HepG2 (cell line): ENCODE measurements at regions not wholly inside any gene's neighbourhood (a gene's known extent, or its start where the extent isn't known, plus 50 kb on each side); places are given as distances from the start of the nearest gene placed in this dataset.

Experiments
- ATAC-seq: fragments of 200-7000 bp; cut with Tn5 transposase; 3 replicates; pipeline ENCODE4 v1.9.1; 2020; ENCODE audit warnings: mild to moderate bottlenecking, moderate library complexity
- BruUV-seq: library from RNA; stranded (reverse); fragments of 400-500 nt; replicated peaks from 2 replicates; lab custom pipeline; 2021; lab: Mats Ljungman, UMichigan
- CTCF ChIA-PET: fragments of 300-600 bp; formaldehyde crosslinking; extraction: SDS; loops from one replicate; lab custom pipeline; 2021; ENCODE audit warnings: low total read pairs, inconsistent platforms, low intra/inter-chr PET ratio; lab: Yijun Ruan, JAX
- POLR2A ChIA-PET: fragments of 350-600 bp; sonication (Branson Sonifier 250); formaldehyde crosslinking; loops from one replicate; lab custom pipeline; 2020; ENCODE audit warnings: antibody characterized with exemption, inconsistent platforms; lab: Yijun Ruan, JAX
- DNase-seq: peaks from one replicate; pipeline ENCODE4 v3.0.0-alpha.2; 2015; ENCODE audit warnings: low spot score
- FAIRE-seq: peaks from 3 replicates; lab custom pipeline; 2011; peaks lifted over from hg19 to GRCh38; lab: Jason Lieb, UNC
- H2AFZ ChIP-seq: one replicate; pipeline ENCODE4 v1.6.1; 2011; ENCODE audit warnings: low read length, inconsistent platforms
- H3K27ac ChIP-seq: fragments of 300-600 bp; 3 replicates; pipeline ENCODE4 v1.8.0; 2011; ENCODE audit warnings: mixed run types, mild to moderate bottlenecking, mixed read lengths, low read length, inconsistent platforms; ENCODE audit not compliant: insufficient read depth; ENCODE audit errors: extremely low read length
- H3K27me3 ChIP-seq, 2 experiments: fragments of 200-600 bp in 1 of 2; 2 replicates in 1 of 2; 3 replicates in 1 of 2; pipeline versions ENCODE4 v1.6.0 to v1.8.0; 2011; ENCODE audit warnings: low read length in 2 of 2, mild to moderate bottlenecking in 2 of 2, moderate library complexity in 2 of 2, inconsistent platforms in 1 of 2; ENCODE audit not compliant: insufficient read depth in 2 of 2, control insufficient read depth in 1 of 2
- H3K36me3 ChIP-seq, 2 experiments: fragments of 200-600 bp in 1 of 2; replicated peaks in 1 of 2; 2 replicates in 1 of 2; 3 replicates in 1 of 2; pipeline versions ENCODE4 v1.5.1 to v1.8.0; 2011; ENCODE audit warnings: low read length in 2 of 2, inconsistent platforms in 1 of 2; ENCODE audit not compliant: insufficient read depth in 2 of 2, control insufficient read depth in 1 of 2
- H3K4me1 ChIP-seq: 2 replicates; pipeline ENCODE4 v1.5.1; 2012; ENCODE audit warnings: low read length, inconsistent platforms; ENCODE audit not compliant: insufficient read depth
- H3K4me2 ChIP-seq: 2 replicates; pipeline ENCODE4 v1.6.0; 2011; ENCODE audit warnings: low read depth, low read length, inconsistent platforms
- H3K4me3 ChIP-seq, 3 experiments: fragments of 200-600 bp in 1 of 3; sonication (generic), shearing (Covaris generic) in 1 of 3; replicated peaks in 1 of 3; 2 replicates each; pipeline ENCODE4 v1.5.1; 2011 to 2016; ENCODE audit warnings: low read length in 3 of 3, inconsistent platforms in 2 of 3, low read depth in 2 of 3, mild to moderate bottlenecking in 2 of 3, control low read depth in 1 of 3, mixed read lengths in 1 of 3; ENCODE audit not compliant: insufficient read depth in 1 of 3
- H3K79me2 ChIP-seq: one replicate; pipeline ENCODE4 v1.6.1; 2011; ENCODE audit warnings: low read length, inconsistent platforms; ENCODE audit not compliant: insufficient read depth
- H3K9ac ChIP-seq: 2 replicates; pipeline ENCODE4 v1.6.0; 2011; ENCODE audit warnings: mild to moderate bottlenecking, low read depth, low read length, inconsistent platforms; ENCODE audit not compliant: insufficient read depth
- H3K9me3 ChIP-seq: 2 replicates; pipeline ENCODE4 v1.5.1; 2012; ENCODE audit warnings: mild to moderate bottlenecking, low read length
- H4K20me1 ChIP-seq: 2 replicates; pipeline ENCODE4 v1.6.0; 2011; ENCODE audit warnings: inconsistent platforms, mild to moderate bottlenecking, low read length, moderate library complexity; ENCODE audit not compliant: insufficient read depth
- DNMT3B ChIP-seq: conservative IDR thresholded peaks from 2 replicates; pipeline ENCODE4 v1.6.1; 2016; ENCODE audit warnings: missing biosample characterization, control low read depth
- KMT2A ChIP-seq: sonication (generic); formaldehyde crosslinking; IDR thresholded peaks from 2 replicates; pipeline ENCODE4 v1.4.0; 2020; ENCODE audit warnings: missing genetic modification reagents
- NFRKB ChIP-seq: fragments of 450-650 bp; IDR thresholded peaks from 2 replicates; pipeline ENCODE4 v1.6.1; 2017
- NPAS2 ChIP-seq: sonication (generic); formaldehyde crosslinking; IDR thresholded peaks from 2 replicates; pipeline ENCODE4 v1.8.0; 2022; ENCODE audit warnings: mild to moderate bottlenecking, missing genetic modification reagents, borderline replicate concordance
- SALL2 ChIP-seq: sonication (generic); formaldehyde crosslinking; IDR thresholded peaks from 2 replicates; pipeline ENCODE4 v1.8.1; 2023; ENCODE audit warnings: mild to moderate bottlenecking, missing genetic modification reagents, inconsistent platforms
- TOPORS ChIP-seq: sonication (generic); formaldehyde crosslinking; IDR thresholded peaks from 2 replicates; pipeline ENCODE4 v1.8.0; 2023; ENCODE audit warnings: mild to moderate bottlenecking, missing genetic modification reagents
- ZBTB49 ChIP-seq: sonication (generic); formaldehyde crosslinking; IDR thresholded peaks from 2 replicates; pipeline ENCODE4 v1.4.0; 2020; ENCODE audit warnings: missing genetic modification reagents, borderline replicate concordance
- ZFP41 ChIP-seq: sonication (generic); formaldehyde crosslinking; IDR thresholded peaks from 2 replicates; pipeline ENCODE4 v1.4.0; 2020; ENCODE audit warnings: mild to moderate bottlenecking, missing genetic modification reagents, borderline replicate concordance
- ZNF280D ChIP-seq: sonication (generic); formaldehyde crosslinking; IDR thresholded peaks from 2 replicates; pipeline ENCODE4 v1.5.1; 2020; ENCODE audit warnings: mild to moderate bottlenecking, missing genetic modification reagents
- ZNF382 ChIP-seq: sonication (generic); formaldehyde crosslinking; IDR thresholded peaks from 2 replicates; pipeline ENCODE4 v1.5.0; 2020; ENCODE audit warnings: missing genetic modification reagents, mild to moderate bottlenecking, borderline replicate concordance
- ZNF414 ChIP-seq: sonication (generic); formaldehyde crosslinking; IDR thresholded peaks from 2 replicates; pipeline ENCODE4 v1.5.0; 2020; ENCODE audit warnings: missing genetic modification reagents
- ZNF567 ChIP-seq: sonication (generic); formaldehyde crosslinking; IDR thresholded peaks from 2 replicates; pipeline ENCODE4 v1.8.1; 2023; ENCODE audit warnings: mild to moderate bottlenecking, missing genetic modification reagents, borderline replicate concordance
- ZNF576 ChIP-seq: sonication (generic); formaldehyde crosslinking; IDR thresholded peaks from 2 replicates; pipeline ENCODE4 v1.4.0; 2020; ENCODE audit warnings: mild to moderate bottlenecking, missing genetic modification reagents
- ZNF598 ChIP-seq: sonication (generic); formaldehyde crosslinking; IDR thresholded peaks from 2 replicates; pipeline ENCODE4 v1.5.1; 2020; ENCODE audit warnings: mild to moderate bottlenecking, missing genetic modification reagents, borderline replicate concordance
- ZNF7 ChIP-seq: IDR thresholded peaks from 2 replicates; pipeline ENCODE4 v1.6.1; 2016; ENCODE audit warnings: missing biosample characterization, missing genetic modification reagents
- WGBS: methylation state at CpG from one replicate; pipeline ENCODE4 v1.1.6; 2017; ENCODE audit warnings: low lambda C conversion rate; 5-methylcytosine and 5-hydroxymethylcytosine counted together
- in situ Hi-C: cut with HindIII; loops from 2 replicates; pipeline ENCODE4 v1.10.0; 2017; ENCODE audit warnings: low pct_unique_long_range_greater_than_20kb; ENCODE audit not compliant: extremely low pct_ligation_motif_present
- intact Hi-C: fragments of 100-400 bp; cut with micrococcal nuclease; formaldehyde crosslinking; loops from one replicate; pipeline ENCODE4 v1.10.0; 2022; ENCODE audit not compliant: unreplicated experiment

GRCh38 chr7:116423499-116423898 is 76.0 kb upstream of the CAV2 start:
- Histone ChIP-seq H3K79me2 (no peaks in the 10 kb centered on the region), H3K27ac (no peak overlapping the region), H3K4me3 (no peak overlapping the region), H3K27me3 (no peaks in the 10 kb centered on the region), H3K36me3 (no peaks in the 10 kb centered on the region), H2AFZ (no peak overlapping the region), H3K9ac (no peak overlapping the region), H3K9me3 (no peaks in the 10 kb centered on the region), H3K4me1 (no peaks in the 10 kb centered on the region), H3K4me2 (no peak overlapping the region), H4K20me1 (no peaks in the 10 kb centered on the region)
- ChIA-PET CTCF (no interaction called here), POLR2A (no interaction called here)
- 23% methylated on average over 3 of the region's 3 CpGs for WGBS
- no peak for TF ChIP-seq ZFP41 (CRISPR knock-in tag)
- no peak for TF ChIP-seq ZBTB49 (CRISPR knock-in tag)
- TF ChIP-seq ZNF567 (CRISPR knock-in tag): no peak
- no peak for TF ChIP-seq ZNF7 (CRISPR knock-in tag)
- no peak for TF ChIP-seq KMT2A (CRISPR knock-in tag)
- no peak for TF ChIP-seq ZNF598 (CRISPR knock-in tag)
- no peak for TF ChIP-seq SALL2
- no peak for TF ChIP-seq ZNF576
- TF ChIP-seq NPAS2: no peak
- TF ChIP-seq ZNF280D (CRISPR knock-in tag): no peak
- no peak for TF ChIP-seq DNMT3B (CRISPR knock-in tag)
- no peak for TF ChIP-seq NFRKB
- TF ChIP-seq ZNF382 (CRISPR knock-in tag): no peak
- no peak for TF ChIP-seq TOPORS (CRISPR knock-in tag)
- TF ChIP-seq ZNF414 (CRISPR knock-in tag): no peak
- FAIRE-seq (no peak), DNase-seq (no peak), ATAC-seq (no peak)
- in situ Hi-C loops: no loop called here
- intact Hi-C loops: no loop called here
- BruUV-seq: no TSS peak
